Mesenchymal stem cell (in vitro differentiated cells and primary cell): ENCODE measurements at regions not wholly inside any gene's neighbourhood (a gene's known extent, or its start where the extent isn't known, plus 50 kb on each side); places are given as distances from the start of the nearest gene placed in this dataset.
A peak's percentile ranks its signal among the peaks of the same experiment; 100 is the strongest.

ENCODE experiments used
- DNase-seq: peaks from one replicate; pipeline ENCODE4 v3.0.0-alpha.2; 2013
- H2AFZ ChIP-seq: one replicate; pipeline ENCODE4 v1.6.1; 2013; ENCODE audit warnings: low read depth, mild to moderate bottlenecking, control low read depth, inconsistent platforms, low read length, moderate library complexity
- H2AK5ac ChIP-seq: 2 replicates; pipeline ENCODE4 v1.6.1; 2013; ENCODE audit warnings: low read length, moderate library complexity, mild to moderate bottlenecking, inconsistent platforms; ENCODE audit not compliant: severe bottlenecking
- H2BK120ac ChIP-seq: one replicate; pipeline ENCODE4 v1.6.1; 2013; ENCODE audit warnings: low read depth, mild to moderate bottlenecking, inconsistent platforms, low read length, moderate library complexity
- H2BK12ac ChIP-seq, 2 experiments: one replicate each; pipeline ENCODE4 v1.6.1; 2013; ENCODE audit warnings: inconsistent platforms in 2 of 2, low read length in 2 of 2, mild to moderate bottlenecking in 2 of 2, moderate library complexity in 2 of 2, control low read depth in 1 of 2
- H2BK15ac ChIP-seq: one replicate; pipeline ENCODE4 v1.6.1; 2013; ENCODE audit warnings: mild to moderate bottlenecking, low read depth, inconsistent platforms; ENCODE audit not compliant: poor library complexity, severe bottlenecking
- H2BK5ac ChIP-seq: 2 replicates; pipeline ENCODE4 v1.6.1; 2013; ENCODE audit warnings: low read depth, mild to moderate bottlenecking, low read length, control low read depth, inconsistent platforms; ENCODE audit not compliant: poor library complexity, severe bottlenecking
- H3K14ac ChIP-seq, 2 experiments: one replicate each; pipeline ENCODE4 v1.6.1; 2013; ENCODE audit warnings: inconsistent platforms in 2 of 2, low read length in 2 of 2, control low read depth in 1 of 2, mild to moderate bottlenecking in 1 of 2, moderate library complexity in 1 of 2
- H3K18ac ChIP-seq, 2 experiments: one replicate each; pipeline ENCODE4 v1.6.1; 2013; ENCODE audit warnings: inconsistent platforms in 2 of 2, low read length in 2 of 2, control low read depth in 1 of 2, low read depth in 1 of 2, mild to moderate bottlenecking in 1 of 2
- H3K23ac ChIP-seq, 2 experiments: one replicate each; pipeline ENCODE4 v1.6.1; 2013; ENCODE audit warnings: inconsistent platforms in 2 of 2, low read length in 2 of 2, mild to moderate bottlenecking in 2 of 2, moderate library complexity in 2 of 2, control low read depth in 1 of 2
- H3K27ac ChIP-seq: 2 replicates; pipeline ENCODE4 v1.5.1; 2013; ENCODE audit warnings: mild to moderate bottlenecking, moderate library complexity, low read length, control low read depth, inconsistent platforms; ENCODE audit not compliant: poor library complexity, severe bottlenecking
- H3K27me3 ChIP-seq, 2 experiments: 2 replicates each; pipeline versions ENCODE4 v1.6.1 to v1.7.0; 2013; ENCODE audit warnings: low read length in 2 of 2, mild to moderate bottlenecking in 2 of 2, moderate library complexity in 2 of 2, control low read depth in 1 of 2, inconsistent platforms in 1 of 2; ENCODE audit not compliant: control insufficient read depth in 1 of 2, insufficient read depth in 1 of 2
- H3K36me3 ChIP-seq, 2 experiments: 2 replicates each; pipeline versions ENCODE4 v1.6.1 to v1.7.0; 2013; ENCODE audit warnings: low read length in 2 of 2, control low read depth in 1 of 2, inconsistent platforms in 1 of 2, low read depth in 1 of 2, mild to moderate bottlenecking in 1 of 2; ENCODE audit not compliant: insufficient read depth in 2 of 2, control insufficient read depth in 1 of 2
- H3K4ac ChIP-seq, 2 experiments: one replicate each; pipeline ENCODE4 v1.6.1; 2013; ENCODE audit warnings: inconsistent platforms in 2 of 2, low read length in 2 of 2, mild to moderate bottlenecking in 2 of 2, moderate library complexity in 2 of 2, control low read depth in 1 of 2, low read depth in 1 of 2
- H3K4me1 ChIP-seq: 2 replicates; pipeline ENCODE4 v1.6.1; 2013; ENCODE audit warnings: low read depth, low read length, control low read depth; ENCODE audit not compliant: control insufficient read depth, insufficient read depth
- H3K4me2 ChIP-seq: 2 replicates; pipeline ENCODE4 v1.6.1; 2013; ENCODE audit warnings: low read length, mild to moderate bottlenecking, inconsistent platforms; ENCODE audit not compliant: poor library complexity, severe bottlenecking
- H3K4me3 ChIP-seq, 2 experiments: 2 replicates each; pipeline versions ENCODE4 v1.5.1 to v1.7.0; 2013; ENCODE audit warnings: low read length in 2 of 2, mild to moderate bottlenecking in 2 of 2, control low read depth in 1 of 2, low read depth in 1 of 2; ENCODE audit not compliant: insufficient read depth in 1 of 2
- H3K79me1 ChIP-seq: replicated peaks from 2 replicates; pipeline ENCODE4 v1.6.1; 2013; ENCODE audit warnings: mild to moderate bottlenecking, control low read depth, low read length, inconsistent platforms; ENCODE audit not compliant: poor library complexity, severe bottlenecking
- H3K9ac ChIP-seq: 2 replicates; pipeline ENCODE4 v1.7.0; 2013; ENCODE audit warnings: mild to moderate bottlenecking, low read length, moderate library complexity
- H3K9me3 ChIP-seq: 2 replicates; pipeline ENCODE4 v1.7.0; 2013; ENCODE audit warnings: mild to moderate bottlenecking, low read length; ENCODE audit not compliant: control insufficient read depth
- H4K8ac ChIP-seq: one replicate; pipeline ENCODE4 v1.6.1; 2013; ENCODE audit warnings: inconsistent platforms, mild to moderate bottlenecking, low read length, moderate library complexity
- H4K91ac ChIP-seq: one replicate; pipeline ENCODE4 v1.6.1; 2013; ENCODE audit warnings: mild to moderate bottlenecking, low read length, inconsistent platforms
- WGBS: methylation state at CpG from one replicate; pipeline ENCODE4 v1.1.7; 2013; ENCODE audit warnings: mixed read lengths; 5-methylcytosine and 5-hydroxymethylcytosine counted together

- Histone ChIP-seq H3K4ac (peak overlapping the region; percentile 69 to 76), H3K14ac (no peak overlapping the region), H3K36me3 (no peaks in the 10 kb centered on the region), H2BK5ac (no peak overlapping the region), H3K18ac (peak overlapping the region in 1 of 2 experiments; percentile 95), H3K9ac (no peak overlapping the region), H4K91ac (peak overlapping the region; percentile 81), H2BK15ac (no peak overlapping the region), H3K9me3 (no peaks in the 10 kb centered on the region), H2BK12ac (peak overlapping the region; percentile 72 to 76), H2AFZ (no peak overlapping the region), H4K8ac (peak overlapping the region; percentile 78), H3K4me2 (no peak overlapping the region), H3K4me1 (peaks cover 3% of the 10 kb centered on the region), H2BK120ac (no peak overlapping the region), H3K27me3 (no peaks in the 10 kb centered on the region), H3K4me3 (no peak overlapping the region), H2AK5ac (no peak overlapping the region), H3K79me1 (no peaks in the 10 kb centered on the region), H3K27ac (no peak overlapping the region), H3K23ac (no peak overlapping the region)
- WGBS: 81% methylated on average over 23 of the region's 24 CpGs
- no peak for DNase-seq
Measured at GRCh38 chr2:236888794-236889780, 196.6 kb upstream of the COPS8 start.

GRCh38 chr2:236889791-236890704 lies 195.6 kb upstream of the COPS8 start:
- H4K8ac ChIP-seq: no peak overlapping the region
- H3K4me2 ChIP-seq: no peak overlapping the region
- no peaks in the 10 kb centered on the region for H3K36me3 ChIP-seq
- H3K18ac ChIP-seq: no peak overlapping the region
- no peak for DNase-seq
- H2AK5ac ChIP-seq: no peak overlapping the region
- no peak overlapping the region for H4K91ac ChIP-seq
- no peak overlapping the region for H3K27ac ChIP-seq
- 92% methylated on average over 20 of the region's 22 CpGs for WGBS
- no peaks in the 10 kb centered on the region for H3K27me3 ChIP-seq
- H3K4ac ChIP-seq: no peak overlapping the region
- H2BK15ac ChIP-seq: peak overlapping the region; percentile 92
- H3K4me3 ChIP-seq: no peak overlapping the region
- H3K9ac ChIP-seq: no peak overlapping the region
- no peak overlapping the region for H2BK12ac ChIP-seq
- H2BK5ac ChIP-seq: no peak overlapping the region
- no peak overlapping the region for H3K14ac ChIP-seq
- H3K23ac ChIP-seq: no peak overlapping the region
- peak overlapping the region; percentile 24 for H2BK120ac ChIP-seq
- H3K9me3 ChIP-seq: no peaks in the 10 kb centered on the region
- H2AFZ ChIP-seq: no peak overlapping the region
- no peaks in the 10 kb centered on the region for H3K79me1 ChIP-seq
- H3K4me1 ChIP-seq: peaks cover 3% of the 10 kb centered on the region

- no peak overlapping the region for H2BK5ac ChIP-seq
- no peak overlapping the region for H3K14ac ChIP-seq
- H2BK12ac ChIP-seq: no peak overlapping the region
- peaks cover 1% of the 10 kb centered on the region for H3K4me1 ChIP-seq
- no peak overlapping the region for H4K8ac ChIP-seq
- H3K23ac ChIP-seq: no peak overlapping the region
- no peak overlapping the region for H3K4me3 ChIP-seq
- H3K4me2 ChIP-seq: no peak overlapping the region
- no peak overlapping the region for H3K4ac ChIP-seq
- no peaks in the 10 kb centered on the region for H3K9me3 ChIP-seq
- no peak overlapping the region for H2BK120ac ChIP-seq
- H3K79me1 ChIP-seq: no peaks in the 10 kb centered on the region
- no peak overlapping the region for H2AFZ ChIP-seq
- 85% methylated on average over 7 of the region's 7 CpGs for WGBS
- H3K9ac ChIP-seq: no peak overlapping the region
- no peak for DNase-seq
- H2AK5ac ChIP-seq: no peak overlapping the region
- no peak overlapping the region for H3K18ac ChIP-seq
- H3K27ac ChIP-seq: no peak overlapping the region
- H3K36me3 ChIP-seq: no peaks in the 10 kb centered on the region
- no peak overlapping the region for H4K91ac ChIP-seq
- no peak overlapping the region for H2BK15ac ChIP-seq
- H3K27me3 ChIP-seq: no peaks in the 10 kb centered on the region
Measured at GRCh38 chr2:236892721-236893120, 193.0 kb upstream of the COPS8 start.

GRCh38 chr2:236894791-236895190 lies 190.9 kb upstream of the COPS8 start:
- H2BK12ac ChIP-seq: no peak overlapping the region
- H3K9me3 ChIP-seq: no peaks in the 10 kb centered on the region
- H2AFZ ChIP-seq: no peak overlapping the region
- 91% methylated on average over 6 of the region's 6 CpGs for WGBS
- H3K36me3 ChIP-seq: no peaks in the 10 kb centered on the region
- H3K79me1 ChIP-seq: no peaks in the 10 kb centered on the region
- no peak overlapping the region for H2BK5ac ChIP-seq
- DNase-seq: no peak
- no peak overlapping the region for H3K4me3 ChIP-seq
- H2BK120ac ChIP-seq: no peak overlapping the region
- no peak overlapping the region for H3K23ac ChIP-seq
- H3K14ac ChIP-seq: no peak overlapping the region
- no peaks in the 10 kb centered on the region for H3K27me3 ChIP-seq
- H3K4me2 ChIP-seq: no peak overlapping the region
- no peak overlapping the region for H3K27ac ChIP-seq
- H3K18ac ChIP-seq: no peak overlapping the region
- H3K9ac ChIP-seq: no peak overlapping the region
- no peak overlapping the region for H2AK5ac ChIP-seq
- no peak overlapping the region for H4K91ac ChIP-seq
- H4K8ac ChIP-seq: no peak overlapping the region
- H3K4me1 ChIP-seq: no peaks in the 10 kb centered on the region
- H3K4ac ChIP-seq: no peak overlapping the region
- H2BK15ac ChIP-seq: no peak overlapping the region
